HG02642 (cell line): ENCODE measurements at regions not wholly inside any gene's neighbourhood (a gene's known extent, or its start where the extent isn't known, plus 50 kb on each side); places are given as distances from the start of the nearest gene placed in this dataset.

ENCODE experiments used
- ATAC-seq: cut with Tn5 transposase; IDR thresholded peaks from one replicate; pipeline ENCODE4 v1.9.1; 2021; ENCODE audit warnings: mild to moderate bottlenecking; ENCODE audit not compliant: unreplicated experiment, poor library complexity

GRCh38 chr2:66382091-66382490, 52.8 kb upstream of the MEIS1 start:
- ATAC-seq: no peak

DNA sequence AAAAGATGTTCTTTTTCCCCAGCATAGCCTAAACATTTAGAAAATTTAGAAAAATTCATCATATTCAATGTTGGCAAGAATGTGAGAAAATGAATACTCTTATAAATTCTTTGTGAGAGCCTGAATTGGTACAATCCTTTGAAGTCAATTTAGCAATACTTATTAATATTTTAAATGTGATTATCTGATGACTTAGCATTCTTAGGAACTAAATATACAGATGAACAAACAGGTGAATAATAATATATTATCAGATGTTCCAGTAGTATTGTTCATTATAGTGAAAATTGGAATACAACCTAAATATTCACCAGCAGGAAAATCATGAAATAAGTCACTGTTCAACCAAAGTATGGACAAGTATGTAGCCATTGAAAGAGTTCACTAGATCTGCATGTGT, 55.5 kb upstream of the MEIS1 start:
- ATAC-seq: no peak

GRCh38 chr2:66377832-66378231, 57.1 kb upstream of the MEIS1 start:
- ATAC-seq: no peak

DNA sequence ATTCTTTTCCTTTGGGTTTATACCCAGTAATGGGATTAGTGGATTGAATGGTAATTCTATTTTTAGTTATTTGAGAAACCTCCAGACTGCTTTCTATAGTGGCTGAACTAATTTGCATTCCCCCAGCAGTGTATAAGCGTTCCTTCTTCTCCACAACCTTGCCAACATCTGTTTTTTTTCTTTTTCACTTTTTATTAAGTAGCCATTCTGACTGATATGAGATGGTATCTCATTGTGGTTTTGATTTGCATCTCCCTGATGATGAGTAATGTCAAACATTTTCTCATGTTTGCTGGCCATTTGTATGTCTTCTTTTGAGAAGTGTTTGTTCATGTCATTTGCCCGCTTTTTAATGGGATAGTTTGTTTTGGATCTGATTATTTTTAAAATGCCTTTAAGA, 64.1 kb upstream of the MEIS1 start:
- ATAC-seq: no peak

DNA sequence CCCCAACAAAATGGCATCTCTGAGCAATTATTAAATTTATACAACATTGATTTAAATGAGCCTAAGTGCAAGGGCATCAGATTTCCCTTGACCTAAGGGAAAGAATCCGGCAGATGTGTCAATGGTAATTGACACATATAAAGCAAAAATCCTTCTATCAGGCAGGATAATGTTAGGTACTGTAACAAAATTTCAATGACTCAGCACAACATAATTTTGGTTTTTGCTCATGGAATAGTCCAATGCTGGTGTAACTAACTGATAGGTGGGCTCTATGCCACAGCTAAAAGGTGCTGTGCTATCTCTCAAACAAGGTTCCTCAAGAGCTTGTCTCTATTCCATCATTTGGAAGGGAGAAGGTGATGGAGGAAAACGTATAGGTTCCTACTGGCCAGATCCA, 68.3 kb upstream of the MEIS1 start:
- ATAC-seq: no peak

DNA sequence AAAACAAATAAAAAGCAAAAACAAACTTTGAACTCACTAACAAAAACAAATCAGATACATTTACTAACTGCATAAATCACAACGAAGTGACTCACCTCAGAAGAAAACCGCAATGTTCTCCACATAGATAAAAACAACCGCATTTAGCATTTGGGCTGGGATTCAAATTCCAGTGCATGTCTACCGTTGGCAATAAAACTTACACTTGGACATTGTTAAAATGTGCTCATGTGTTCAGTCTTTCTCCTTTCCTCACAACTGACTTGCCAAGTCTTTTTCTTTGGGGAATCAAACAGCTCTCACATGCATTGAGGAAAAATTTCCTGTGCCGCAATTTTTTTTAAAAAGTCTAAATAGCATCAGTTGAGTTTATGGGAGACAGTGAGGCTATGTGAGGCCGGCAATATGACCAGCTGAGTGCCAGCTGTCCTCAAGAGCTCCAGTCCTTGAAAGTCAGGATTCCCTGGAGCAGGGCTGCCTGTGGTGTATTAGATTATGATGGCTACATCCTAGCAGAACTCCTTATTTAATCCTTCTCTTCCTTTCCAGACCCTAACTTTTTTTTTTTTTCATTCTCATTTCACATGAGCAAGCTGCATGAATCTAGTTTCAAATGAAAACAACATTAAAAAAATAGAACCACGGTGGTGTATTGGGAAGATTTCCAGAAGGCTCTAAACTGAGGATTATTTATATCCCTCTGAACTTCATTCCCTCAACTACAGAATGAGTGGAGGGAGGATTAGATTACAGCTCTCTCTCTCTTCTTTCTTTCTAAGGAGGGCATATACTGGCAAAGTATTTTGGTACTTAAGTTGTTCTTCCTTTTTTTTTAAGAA, 70.2 kb upstream of the MEIS1 start:
- ATAC-seq: no peak

DNA sequence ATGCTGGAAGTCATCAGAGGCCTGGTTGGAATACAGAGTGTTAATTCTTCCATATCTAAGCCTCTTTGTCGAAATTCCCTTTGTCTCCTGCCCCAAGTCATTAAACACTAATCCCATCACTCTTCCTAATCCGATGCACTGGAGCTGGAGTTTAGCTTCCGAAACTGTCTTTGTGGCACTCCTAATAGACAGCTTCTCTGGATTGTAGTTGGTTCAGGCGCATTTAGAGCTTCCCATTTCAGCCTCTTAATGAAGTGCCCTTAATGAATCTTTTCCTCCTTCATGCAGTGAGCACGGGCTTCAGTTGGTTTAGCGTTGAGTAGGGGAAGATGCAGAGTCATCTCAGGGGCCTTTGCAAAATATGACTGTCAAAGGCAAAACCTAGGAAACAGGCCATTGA, 72.2 kb upstream of the MEIS1 start:
- ATAC-seq: no peak

GRCh38 chr2:66346231-66346664, 88.7 kb upstream of the MEIS1 start:
- no peak for ATAC-seq

DNA sequence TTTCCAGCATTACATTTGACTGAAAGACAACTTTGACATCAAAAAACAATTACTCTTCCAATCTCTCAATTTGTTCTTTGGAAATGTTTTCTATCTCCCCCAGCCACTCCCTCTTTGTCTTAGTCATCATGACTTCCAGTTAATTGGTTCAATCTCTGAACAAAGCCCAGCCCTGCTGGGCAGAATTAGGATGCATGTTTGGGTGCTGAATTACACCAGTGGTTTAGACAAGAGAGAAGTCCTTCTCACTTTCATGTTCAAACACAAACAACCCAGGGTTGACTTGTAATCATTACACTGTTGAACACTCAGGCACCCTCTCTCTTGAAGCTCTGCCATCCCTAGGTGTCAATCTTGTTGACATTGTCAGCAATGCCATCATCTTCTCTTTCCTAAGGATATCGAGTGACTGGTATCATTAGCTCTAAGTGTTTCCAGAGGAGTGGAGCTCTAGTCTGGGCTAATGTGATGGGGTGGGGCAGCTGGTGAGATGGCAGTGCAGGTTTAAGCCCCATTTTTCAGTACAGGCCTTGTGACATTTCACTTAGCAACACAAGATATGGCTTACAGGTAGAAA, 90.8 kb upstream of the MEIS1 start:
- ATAC-seq: no peak

DNA sequence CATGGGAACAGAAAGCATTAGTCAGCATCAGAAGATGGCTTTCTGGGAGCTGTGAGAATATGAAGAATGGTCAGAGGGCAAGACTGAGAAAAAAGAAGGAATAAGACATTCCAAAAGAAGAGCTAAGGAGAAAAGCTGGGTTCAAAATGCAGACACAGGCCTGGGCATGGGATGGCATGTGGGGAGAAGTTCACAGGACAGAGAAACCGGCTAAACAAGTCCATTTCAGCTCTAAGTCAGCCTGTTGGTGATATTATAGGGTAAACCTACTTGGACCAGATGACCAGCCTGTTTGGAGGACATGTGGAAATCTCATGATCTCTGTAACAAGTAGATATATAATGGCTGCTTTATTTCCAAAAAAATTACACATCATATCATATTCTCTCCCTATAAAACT, 91.7 kb upstream of the MEIS1 start:
- ATAC-seq: no peak

- ATAC-seq: no peak
Observed at GRCh38 chr2:66340521-66340920, 94.4 kb upstream of the MEIS1 start.

GRCh38 chr2:66334237-66335029, 100.5 kb upstream of the MEIS1 start:
- ATAC-seq: no peak

DNA sequence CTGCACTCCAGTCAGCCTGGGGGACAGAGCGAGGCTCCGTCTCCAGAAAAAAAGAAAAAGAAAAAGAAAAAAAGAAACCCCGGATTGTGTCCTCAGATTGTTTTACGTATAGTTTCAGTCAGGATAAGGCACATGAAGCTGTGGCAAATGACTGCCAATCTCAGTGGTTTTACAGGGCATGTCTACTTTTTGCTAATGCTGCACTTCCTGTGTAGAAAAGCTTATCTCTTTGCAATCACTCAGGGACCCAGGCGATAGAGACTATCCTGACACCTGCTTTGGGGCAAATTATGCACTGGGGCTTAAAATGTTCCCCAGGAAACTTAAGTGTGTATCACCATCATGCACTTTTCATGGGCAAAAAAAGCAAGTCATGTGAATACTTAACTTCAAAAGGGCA, 103.7 kb upstream of the MEIS1 start:
- ATAC-seq: no peak

GRCh38 chr2:66329081-66329605, 105.8 kb upstream of the MEIS1 start:
- ATAC-seq: no peak

- no peak for ATAC-seq
Observed at GRCh38 chr2:66327066-66327740, 107.7 kb upstream of the MEIS1 start.

DNA sequence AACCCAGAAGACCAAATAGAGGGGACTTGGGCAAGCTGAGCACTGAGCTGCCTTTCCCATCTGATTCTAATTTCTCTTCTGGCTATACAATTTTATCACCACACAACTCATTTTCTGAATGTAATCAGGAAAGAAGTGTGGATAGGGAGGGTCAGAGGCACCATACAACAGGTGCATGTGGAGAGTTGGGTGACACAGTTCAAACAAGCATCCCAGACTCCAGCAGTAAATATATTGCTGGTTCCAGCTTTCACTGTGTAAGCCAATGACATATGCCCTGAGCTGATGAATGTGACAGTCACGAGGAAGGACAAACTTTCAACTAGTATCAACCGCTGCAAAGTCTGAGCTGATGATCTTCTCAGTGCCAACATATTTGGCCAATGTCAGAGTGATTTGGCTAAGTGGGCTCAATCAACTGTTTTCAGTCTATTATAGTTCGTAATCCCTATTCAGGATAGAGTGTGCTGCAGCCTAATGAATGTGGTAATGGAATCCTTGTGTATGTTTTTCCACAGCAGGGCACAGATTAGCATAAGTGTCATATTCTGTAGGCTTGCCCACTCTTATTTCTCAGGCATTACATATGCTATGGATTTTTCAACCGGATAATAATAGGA, 109.9 kb upstream of the MEIS1 start:
- no peak for ATAC-seq

DNA sequence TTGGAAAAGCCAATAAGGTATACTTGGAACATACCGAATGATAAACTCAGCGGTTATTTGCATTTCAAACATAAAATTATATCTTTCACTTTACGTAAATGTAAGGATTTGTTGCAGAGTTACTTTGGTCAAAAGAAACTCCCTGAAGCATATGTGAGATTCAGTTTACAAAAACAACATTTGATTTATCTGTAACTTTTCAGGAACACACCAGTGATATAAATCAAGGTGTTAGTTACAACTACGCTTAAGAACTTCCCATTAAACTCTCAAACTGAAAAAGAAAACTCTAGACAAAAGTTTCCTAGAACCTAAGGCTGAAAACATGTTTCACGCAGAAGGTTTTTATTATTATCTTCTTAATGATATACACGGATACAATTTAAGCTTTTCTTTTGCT, 110.6 kb upstream of the MEIS1 start:
- no peak for ATAC-seq

DNA sequence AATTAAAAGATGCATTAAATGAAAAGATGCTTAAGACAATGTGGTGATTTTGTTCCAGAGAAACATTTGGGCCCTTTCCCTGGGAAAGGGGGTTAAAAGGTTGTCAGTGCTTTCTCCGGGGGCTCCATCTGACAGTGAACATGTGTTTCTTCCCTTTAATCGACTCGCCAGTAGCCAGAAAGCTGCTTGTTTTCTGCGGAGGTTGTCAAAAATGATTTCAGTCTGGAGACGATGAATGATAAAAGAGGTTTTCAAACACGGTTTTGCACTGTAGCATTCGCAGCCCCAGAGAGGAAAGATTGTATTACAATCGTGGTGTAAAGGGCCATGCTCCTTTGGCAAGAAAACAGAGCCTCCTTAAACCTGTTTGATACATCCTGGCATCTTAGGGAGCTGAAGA, 111.5 kb upstream of the MEIS1 start:
- no peak for ATAC-seq

DNA sequence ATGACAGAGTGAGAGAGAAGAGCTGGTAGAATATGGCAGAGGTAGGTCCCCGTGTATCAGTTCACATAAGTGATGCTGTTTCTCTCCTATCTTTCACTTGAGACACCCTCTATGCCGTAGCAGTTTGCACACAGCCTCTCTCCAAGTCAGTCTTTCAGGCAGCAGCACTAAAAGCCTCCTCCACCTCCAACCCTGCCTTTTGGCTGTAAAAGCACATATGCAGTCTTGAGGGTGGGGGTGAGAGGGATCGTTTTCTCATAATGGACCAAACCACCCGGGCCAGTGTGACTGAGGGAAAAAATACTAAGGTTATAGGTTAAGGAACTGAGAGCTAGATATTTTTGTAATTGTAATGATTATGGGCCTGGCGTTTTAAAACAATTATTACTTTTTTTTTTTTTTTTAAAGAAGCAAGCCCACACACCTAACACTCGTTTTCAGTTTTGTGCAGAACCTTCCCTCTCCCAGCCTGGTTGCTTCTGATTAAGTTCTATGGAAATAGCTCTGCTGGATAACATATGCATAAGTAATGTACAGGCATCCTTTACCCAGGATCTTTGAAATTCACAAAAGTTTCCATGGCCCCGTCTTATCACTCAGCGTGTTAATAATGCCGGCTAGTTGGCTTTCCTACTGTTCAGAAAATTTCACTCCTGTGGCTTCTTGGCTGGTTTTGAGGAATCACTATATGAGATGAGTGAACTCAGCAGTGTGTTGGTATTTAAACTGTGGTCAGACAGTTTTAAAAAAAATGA, 112.2 kb upstream of the MEIS1 start:
- ATAC-seq: no peak
